ENCODE measurements at regions not wholly inside any gene's neighbourhood (a gene's known extent, or its start where the extent isn't known, plus 50 kb on each side); places are given as distances from the start of the nearest gene placed in this dataset.
"Not testable (repeated sequence)": the region's sequence is repeated elsewhere in the genome, so short reads cannot be mapped to it uniquely, and the experiment has no call there.

GRCh38 chr6:113696960-113697359, 160.2 kb upstream of the MARCKS start:
- no peaks in the 10 kb centered on the region for H3K36me3 Mint-ChIP-seq
- H3K9me3 Mint-ChIP-seq: no peaks in the 10 kb centered on the region
- no peak overlapping the region for H3K4me3 Mint-ChIP-seq
- no peak for ATAC-seq (ENCODE audit: low read depth)
- DNase-seq (ENCODE audit: low spot score in 2 of 2): no peak
- peaks cover 4% of the 10 kb centered on the region for H3K4me1 Mint-ChIP-seq
- no peak overlapping the region for H3K27ac Mint-ChIP-seq
- no peaks in the 10 kb centered on the region for H3K27me3 Mint-ChIP-seq

GRCh38 chr6:113697632-113698410, 159.3 kb upstream of the MARCKS start:
- peaks cover 4% of the 10 kb centered on the region for H3K4me1 Mint-ChIP-seq
- no peak overlapping the region for H3K4me3 Mint-ChIP-seq
- ATAC-seq (ENCODE audit: low read depth): peak; percentile 63
- peaks cover 2% of the 10 kb centered on the region for H3K36me3 Mint-ChIP-seq
- H3K27ac Mint-ChIP-seq: no peak overlapping the region
- no peaks in the 10 kb centered on the region for H3K27me3 Mint-ChIP-seq
- H3K9me3 Mint-ChIP-seq: peaks cover 3% of the 10 kb centered on the region
- no peak for DNase-seq (ENCODE audit: low spot score in 2 of 2)

GRCh38 chr6:113699239-113699638, 157.9 kb upstream of the MARCKS start:
- Mint-ChIP-seq H3K4me1 (peaks cover 4% of the 10 kb centered on the region), H3K27ac (no peak overlapping the region), H3K36me3 (peaks cover 2% of the 10 kb centered on the region), H3K4me3 (no peak overlapping the region), H3K27me3 (no peaks in the 10 kb centered on the region), H3K9me3 (peaks cover 3% of the 10 kb centered on the region)
- DNase-seq (ENCODE audit: low spot score in 2 of 2): no peak
- ATAC-seq (ENCODE audit: low read depth): no peak

GRCh38 chr6:113701552-113702254, 155.4 kb upstream of the MARCKS start:
- Mint-ChIP-seq H3K27ac (peak overlapping the region; percentile 72), H3K4me1 (peaks cover 4% of the 10 kb centered on the region), H3K4me3 (no peak overlapping the region), H3K27me3 (no peaks in the 10 kb centered on the region), H3K36me3 (peaks cover 2% of the 10 kb centered on the region), H3K9me3 (peaks cover 3% of the 10 kb centered on the region)
- ATAC-seq (ENCODE audit: low read depth) (no peak), DNase-seq (ENCODE audit: low spot score in 2 of 2) (no peak)

- ATAC-seq (ENCODE audit: low read depth): no peak
- Mint-ChIP-seq H3K9me3 (peaks cover 3% of the 10 kb centered on the region), H3K27me3 (no peaks in the 10 kb centered on the region), H3K4me3 (no peak overlapping the region), H3K27ac (no peak overlapping the region), H3K36me3 (peaks cover 2% of the 10 kb centered on the region), H3K4me1 (no peaks in the 10 kb centered on the region)
- DNase-seq (ENCODE audit: low spot score in 2 of 2): no peak
Observed at GRCh38 chr6:113707194-113707593, 150.0 kb upstream of the MARCKS start.

GRCh38 chr6:113709936-113710509, 147.1 kb upstream of the MARCKS start:
- no peak overlapping the region for H3K27ac Mint-ChIP-seq
- no peaks in the 10 kb centered on the region for H3K27me3 Mint-ChIP-seq
- DNase-seq (ENCODE audit: low spot score in 2 of 2) (no peak), ATAC-seq (ENCODE audit: low read depth) (no peak)
- no peaks in the 10 kb centered on the region for H3K4me1 Mint-ChIP-seq
- no peak overlapping the region for H3K4me3 Mint-ChIP-seq
- no peaks in the 10 kb centered on the region for H3K36me3 Mint-ChIP-seq
- H3K9me3 Mint-ChIP-seq: no peaks in the 10 kb centered on the region

- no peaks in the 10 kb centered on the region for H3K36me3 Mint-ChIP-seq
- H3K27ac Mint-ChIP-seq: no peak overlapping the region
Observed at GRCh38 chr6:113713665-113714064, 143.5 kb upstream of the MARCKS start.

GRCh38 chr6:113718588-113718987, 138.6 kb upstream of the MARCKS start:
- ATAC-seq (ENCODE audit: low read depth) (no peak), DNase-seq (ENCODE audit: low spot score in 2 of 2) (no peak)
- Mint-ChIP-seq H3K9me3 (peaks cover 1% of the 10 kb centered on the region), H3K27me3 (no peaks in the 10 kb centered on the region), H3K4me1 (peaks cover 15% of the 10 kb centered on the region), H3K36me3 (no peaks in the 10 kb centered on the region), H3K4me3 (no peak overlapping the region), H3K27ac (no peak overlapping the region)

More at GRCh38 chr6:113713665-113714064, 143.5 kb upstream of the MARCKS start:
- Mint-ChIP-seq H3K9me3 (peaks cover 1% of the 10 kb centered on the region), H3K4me3 (no peak overlapping the region), H3K27me3 (no peaks in the 10 kb centered on the region), H3K4me1 (peaks cover 4% of the 10 kb centered on the region)
- DNase-seq (ENCODE audit: low spot score in 2 of 2) (no peak), ATAC-seq (ENCODE audit: low read depth) (no peak)

GRCh38 chr6:113719064-113719463, 138.1 kb upstream of the MARCKS start:
- Mint-ChIP-seq H3K36me3 (no peaks in the 10 kb centered on the region), H3K27me3 (no peaks in the 10 kb centered on the region), H3K4me1 (peaks cover 15% of the 10 kb centered on the region), H3K9me3 (peaks cover 1% of the 10 kb centered on the region), H3K27ac (no peak overlapping the region), H3K4me3 (no peak overlapping the region)
- no peak for DNase-seq (ENCODE audit: low spot score in 2 of 2)
- ATAC-seq (ENCODE audit: low read depth): no peak

GRCh38 chr6:113719545-113719944, 137.6 kb upstream of the MARCKS start:
- DNase-seq (ENCODE audit: low spot score in 2 of 2): no peak
- no peak overlapping the region for H3K27ac Mint-ChIP-seq

GRCh38 chr6:113723182-113723581, 134.0 kb upstream of the MARCKS start:
- DNase-seq (ENCODE audit: low spot score in 2 of 2): no peak
- no peak overlapping the region for H3K4me3 Mint-ChIP-seq
- no peak overlapping the region for H3K27ac Mint-ChIP-seq
- H3K36me3 Mint-ChIP-seq: no peaks in the 10 kb centered on the region
- H3K9me3 Mint-ChIP-seq: no peaks in the 10 kb centered on the region
- peaks cover 18% of the 10 kb centered on the region for H3K4me1 Mint-ChIP-seq
- ATAC-seq (ENCODE audit: low read depth): no peak
- no peaks in the 10 kb centered on the region for H3K27me3 Mint-ChIP-seq

More at GRCh38 chr6:113719545-113719944, 137.6 kb upstream of the MARCKS start:
- Mint-ChIP-seq H3K27me3 (no peaks in the 10 kb centered on the region), H3K4me3 (no peak overlapping the region), H3K4me1 (peaks cover 15% of the 10 kb centered on the region), H3K36me3 (no peaks in the 10 kb centered on the region), H3K9me3 (peaks cover 1% of the 10 kb centered on the region)
- ATAC-seq (ENCODE audit: low read depth): no peak

- H3K9me3 Mint-ChIP-seq; DNase-seq (ENCODE audit: low spot score in 2 of 2); ATAC-seq (ENCODE audit: low read depth); H3K27me3 Mint-ChIP-seq; H3K4me3 Mint-ChIP-seq; H3K36me3 Mint-ChIP-seq: not testable (repeated sequence)
- H3K4me1 Mint-ChIP-seq: peaks cover 12% of the 10 kb centered on the region
- peak overlapping the region; percentile 37 for H3K27ac Mint-ChIP-seq
Observed at GRCh38 chr6:113724927-113725326, 132.2 kb upstream of the MARCKS start.

GRCh38 chr6:113731541-113731940, 125.6 kb upstream of the MARCKS start:
- Mint-ChIP-seq H3K4me3 (no peak overlapping the region), H3K27ac (no peak overlapping the region), H3K9me3 (no peaks in the 10 kb centered on the region), H3K36me3 (no peaks in the 10 kb centered on the region), H3K27me3 (no peaks in the 10 kb centered on the region), H3K4me1 (peaks cover 8% of the 10 kb centered on the region)
- ATAC-seq (ENCODE audit: low read depth): no peak
- no peak for DNase-seq (ENCODE audit: low spot score in 2 of 2)

GRCh38 chr6:113732384-113732966, 124.7 kb upstream of the MARCKS start:
- no peaks in the 10 kb centered on the region for H3K9me3 Mint-ChIP-seq
- no peaks in the 10 kb centered on the region for H3K27me3 Mint-ChIP-seq
- ATAC-seq (ENCODE audit: low read depth) (no peak), DNase-seq (ENCODE audit: low spot score in 2 of 2) (no peak)
- no peaks in the 10 kb centered on the region for H3K36me3 Mint-ChIP-seq
- H3K4me3 Mint-ChIP-seq: no peak overlapping the region
- peaks cover 8% of the 10 kb centered on the region for H3K4me1 Mint-ChIP-seq
- peak overlapping the region; percentile 40 for H3K27ac Mint-ChIP-seq

Data from memory B cell (primary cell).